CD4-positive, alpha-beta T cell treated with Interleukin-6 for 4 hours (primary cell): ENCODE measurements at regions not wholly inside any gene's neighbourhood (a gene's known extent, or its start where the extent isn't known, plus 50 kb on each side); places are given as distances from the start of the nearest gene placed in this dataset.

Source experiments
- DNase-seq: peaks from one replicate; pipeline ENCODE4 v3.0.0-alpha.2; 2020; ENCODE audit warnings: mixed read lengths

DNA sequence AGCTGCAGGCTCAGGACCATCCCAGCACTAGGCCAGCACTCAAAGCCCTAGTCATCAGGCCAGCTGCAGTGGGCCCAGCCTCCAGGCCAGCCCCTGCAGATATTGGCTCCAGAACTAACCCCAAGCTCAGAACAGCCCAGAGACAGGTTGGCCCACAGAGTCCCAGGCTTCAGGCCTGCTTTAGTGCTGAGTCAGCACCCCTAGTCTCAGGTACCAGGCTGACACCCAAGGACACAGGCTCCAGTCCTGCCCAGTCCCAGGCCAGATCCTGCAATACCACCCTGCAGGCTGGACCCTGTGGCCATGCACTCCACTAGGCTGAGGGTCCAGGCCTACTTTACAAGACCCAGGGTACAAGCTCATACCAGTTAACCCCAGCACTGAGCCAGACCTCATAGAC is 234.4 kb upstream of the GPRIN3 start:
- no peak for DNase-seq

DNA sequence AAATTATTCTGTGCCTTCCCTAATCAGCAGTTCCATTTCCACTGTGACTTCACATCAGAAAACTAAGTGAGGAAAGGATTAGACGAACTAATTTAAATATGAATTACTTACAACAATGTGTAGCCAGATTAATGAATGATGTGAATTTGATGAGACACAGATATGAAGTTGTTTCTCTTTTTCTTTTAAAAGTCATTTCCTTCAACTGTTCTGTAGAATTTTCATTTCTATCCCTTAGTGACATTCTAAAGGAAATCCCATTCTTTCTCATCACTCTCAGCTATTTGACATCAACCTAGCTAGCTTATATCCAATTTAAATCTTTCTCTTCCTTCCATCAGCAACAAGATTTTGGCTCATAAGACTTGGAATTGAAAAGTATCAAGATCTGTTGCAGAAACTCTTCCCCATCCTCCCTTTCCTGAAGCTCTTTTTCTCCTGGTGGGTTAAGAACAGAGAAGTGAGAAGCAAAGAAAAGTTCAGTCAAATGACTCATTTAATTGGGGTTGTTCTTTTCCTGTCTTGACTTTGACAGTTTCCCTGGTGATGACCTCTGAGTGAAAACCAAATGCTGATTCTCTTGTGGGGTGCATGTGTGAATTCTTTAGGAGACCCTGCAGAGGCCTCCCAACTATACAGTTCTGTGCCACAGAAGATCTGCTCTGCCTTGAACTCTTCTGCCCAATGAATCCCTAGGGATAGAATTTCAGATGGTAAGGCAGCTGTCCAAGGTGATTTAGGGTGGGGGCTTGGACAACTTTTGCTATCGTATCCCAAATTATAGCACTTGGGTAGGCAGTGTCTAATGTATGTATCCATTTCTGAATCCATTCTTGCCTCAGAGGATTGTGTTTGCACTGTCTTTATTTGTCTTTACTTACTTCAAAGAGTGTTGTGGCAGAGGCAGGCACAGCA is 232.5 kb upstream of the GPRIN3 start:
- DNase-seq, result no peak

DNA sequence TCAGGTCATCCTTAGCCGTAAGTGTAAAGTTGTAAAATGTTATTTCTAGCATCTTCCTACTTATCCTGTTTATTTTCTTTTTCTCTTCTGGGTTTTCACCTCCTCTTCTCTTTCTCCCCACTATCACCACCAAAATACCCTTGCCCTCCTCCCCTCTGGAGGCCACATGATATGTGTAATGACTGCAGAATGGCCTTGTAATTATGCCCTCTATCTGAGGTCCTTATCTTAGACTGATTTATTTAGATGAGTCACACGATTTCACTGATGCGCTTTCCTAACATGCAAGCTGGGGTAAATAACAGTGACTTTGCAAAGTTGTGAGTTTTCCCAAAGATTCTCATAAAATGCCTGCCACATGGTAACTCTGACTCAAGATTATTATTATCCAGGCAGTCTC is 231.8 kb upstream of the GPRIN3 start:
- no peak for DNase-seq

DNA sequence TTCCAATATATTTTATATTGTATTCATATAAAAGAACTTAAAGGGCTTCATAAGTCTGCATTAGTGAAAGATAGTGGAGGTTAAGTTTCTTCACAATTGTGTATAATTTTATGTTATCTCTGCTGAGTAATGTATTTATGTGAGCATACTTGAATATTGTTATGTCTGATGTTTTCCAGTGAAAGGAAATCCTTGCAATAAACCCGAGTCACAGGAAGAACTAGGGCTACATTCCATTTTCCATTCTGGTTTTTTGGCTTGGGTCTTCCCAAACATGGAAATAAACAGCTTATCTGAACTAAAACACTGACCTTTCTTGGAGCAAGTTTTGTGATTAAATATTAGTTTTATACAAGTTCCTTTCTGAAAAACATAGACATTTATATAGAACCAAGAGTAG is 231.3 kb upstream of the GPRIN3 start:
- DNase-seq, result no peak

DNA sequence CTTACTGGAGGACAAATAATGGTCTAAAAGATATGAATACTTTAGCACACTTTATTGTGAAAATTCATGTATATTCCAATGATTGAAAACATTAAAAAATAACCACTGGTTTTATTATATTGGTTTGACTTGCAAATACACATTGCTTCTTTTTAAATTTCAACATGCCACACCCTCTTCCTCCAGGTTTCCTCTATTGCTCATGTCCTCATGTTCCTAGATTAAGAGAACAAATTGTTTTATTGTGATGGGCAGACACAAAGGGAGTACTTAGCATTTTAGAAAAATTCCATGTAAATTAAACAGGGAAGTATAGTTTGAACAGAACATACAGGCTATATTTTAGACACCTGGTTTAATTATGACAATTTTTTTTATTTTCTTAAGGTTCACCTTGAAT is 230.6 kb upstream of the GPRIN3 start:
- DNase-seq, result no peak

DNA sequence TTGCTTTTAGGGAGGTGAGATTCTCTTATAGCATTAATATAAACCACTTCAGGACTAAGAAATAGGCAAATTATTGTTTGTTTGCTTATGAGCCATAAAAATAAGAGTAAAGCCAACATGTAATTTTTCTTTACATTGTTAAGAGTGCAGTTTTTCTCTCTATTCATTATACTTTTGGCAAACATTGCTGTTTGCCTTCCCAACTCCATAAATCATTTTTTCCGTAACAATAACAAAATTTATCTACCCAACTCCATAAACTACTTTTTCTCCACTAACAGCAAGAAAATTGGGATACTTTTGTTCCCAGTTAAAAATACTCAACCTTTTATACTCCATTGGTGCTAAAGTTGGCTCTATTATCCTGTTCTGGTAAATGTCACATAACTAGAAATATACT is 229.7 kb upstream of the GPRIN3 start:
- no peak for DNase-seq

DNA sequence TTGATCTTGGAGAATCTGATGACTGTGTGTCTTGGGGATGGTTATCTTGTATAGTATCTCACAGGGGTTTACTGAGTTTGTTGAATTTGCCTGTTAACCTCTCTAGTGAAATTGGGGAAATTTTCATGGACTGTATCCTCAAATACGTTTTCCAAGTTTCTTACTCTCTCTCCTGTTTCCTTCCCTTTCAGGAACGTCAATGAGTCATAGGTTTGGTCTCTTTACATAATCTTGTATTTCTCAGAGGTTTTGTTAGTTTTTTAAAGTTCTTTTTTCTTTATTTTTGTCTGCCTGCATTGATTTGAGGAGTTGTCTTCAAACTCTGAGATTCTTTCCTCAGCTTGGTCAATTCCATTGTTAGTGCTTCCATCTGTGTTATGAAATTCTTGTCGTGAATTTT is 227.7 kb upstream of the GPRIN3 start:
- no peak for DNase-seq

DNA sequence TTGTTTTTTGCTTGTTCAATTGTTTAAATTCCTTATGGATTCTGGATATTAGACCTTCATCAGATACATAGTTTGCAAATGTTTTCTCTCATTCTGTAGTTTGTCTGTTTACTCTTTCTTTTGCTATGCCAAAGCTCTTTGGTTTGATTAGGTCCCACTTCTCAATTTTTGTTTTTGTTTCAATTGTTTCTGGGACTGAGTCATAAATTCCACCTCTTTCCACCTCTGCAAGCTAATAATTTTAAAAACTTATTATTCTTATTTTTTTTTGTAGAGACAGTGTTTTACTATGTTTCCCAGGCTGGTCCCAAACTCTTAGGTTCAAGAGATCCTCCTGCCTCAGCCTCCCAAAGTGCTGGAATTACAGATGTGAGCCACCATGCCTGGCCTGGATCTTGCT is 226.8 kb upstream of the GPRIN3 start:
- no peak for DNase-seq

DNA sequence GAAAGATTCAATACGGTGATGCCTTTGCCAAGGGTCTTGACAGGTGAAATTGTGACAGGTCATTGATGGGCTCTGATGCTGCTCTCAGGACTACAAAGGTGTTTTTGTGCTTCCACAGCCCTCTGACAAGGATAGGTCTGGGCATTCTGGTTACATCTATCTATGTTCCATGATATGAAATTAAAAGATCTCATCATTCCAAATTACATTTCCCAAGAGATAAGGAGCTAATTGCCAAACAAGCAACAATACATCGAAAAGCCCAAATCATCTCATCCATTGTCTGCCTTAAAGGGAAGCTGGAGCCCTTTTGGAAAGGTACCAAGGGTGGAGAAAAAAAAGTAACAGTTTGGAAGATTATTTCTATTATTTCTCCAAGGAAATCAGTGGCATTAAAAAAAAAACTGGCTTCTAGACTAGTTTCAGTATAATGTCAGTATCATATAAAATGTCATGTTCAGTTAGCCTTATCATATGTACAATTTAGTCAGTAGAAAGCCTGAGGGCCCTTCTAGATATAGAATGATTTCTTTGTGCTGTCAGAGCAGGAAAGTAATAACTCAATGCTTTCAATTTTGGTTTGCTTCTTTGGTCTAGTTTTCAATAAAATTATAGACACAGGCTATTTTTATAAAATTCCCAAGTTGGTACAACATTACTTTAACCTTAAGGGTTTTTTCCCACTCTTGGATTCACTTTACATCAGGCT is 224.5 kb upstream of the GPRIN3 start:
- no peak for DNase-seq

DNA sequence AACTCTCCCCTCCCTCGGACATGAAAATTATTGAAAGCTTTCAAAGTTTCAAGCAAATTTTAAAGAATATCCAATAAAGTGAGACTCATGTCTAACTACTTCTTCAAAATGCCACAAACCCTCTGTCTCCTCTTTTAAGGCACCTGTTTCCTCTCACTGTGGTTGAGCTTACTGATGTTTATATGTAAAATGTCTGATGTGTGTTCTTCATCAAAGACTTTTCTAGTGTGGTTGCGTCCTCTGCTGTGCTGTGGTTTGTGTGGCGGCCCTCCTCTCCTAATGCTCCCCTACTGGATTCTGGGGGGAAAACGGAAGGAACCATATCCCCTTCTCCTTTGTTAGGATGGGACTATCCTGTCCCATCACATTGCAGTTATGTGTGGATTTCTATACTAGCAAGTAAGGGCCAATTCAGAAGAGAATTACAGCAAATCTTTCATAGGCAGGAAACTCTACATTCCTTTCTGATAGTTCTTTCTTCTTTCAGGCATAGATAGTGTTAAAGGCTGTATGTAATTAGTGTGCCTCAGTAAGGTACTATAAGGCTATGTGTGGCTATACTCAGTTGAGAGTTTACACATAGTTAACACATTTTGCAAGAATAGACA is 221.0 kb upstream of the GPRIN3 start:
- peak; percentile 15 for DNase-seq

DNA sequence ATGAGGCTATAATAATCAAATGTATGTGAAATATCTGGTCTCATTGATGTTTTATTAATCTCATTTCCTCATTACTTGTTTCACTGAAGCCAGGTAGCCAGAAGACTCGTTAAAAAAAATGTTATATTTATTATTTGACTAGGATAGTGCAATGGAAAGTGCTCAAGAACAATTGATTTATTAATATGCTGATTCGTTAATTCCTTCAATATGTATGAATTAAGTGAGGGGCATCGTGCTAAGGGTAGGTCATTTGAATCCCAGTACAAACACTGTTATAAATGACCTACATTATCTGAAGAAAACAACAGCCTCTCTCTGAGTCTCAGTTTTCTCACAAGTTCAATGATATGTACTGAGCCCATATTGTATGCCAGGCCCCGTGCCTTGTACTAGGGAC is 214.2 kb upstream of the GPRIN3 start:
- DNase-seq, result no peak

DNA sequence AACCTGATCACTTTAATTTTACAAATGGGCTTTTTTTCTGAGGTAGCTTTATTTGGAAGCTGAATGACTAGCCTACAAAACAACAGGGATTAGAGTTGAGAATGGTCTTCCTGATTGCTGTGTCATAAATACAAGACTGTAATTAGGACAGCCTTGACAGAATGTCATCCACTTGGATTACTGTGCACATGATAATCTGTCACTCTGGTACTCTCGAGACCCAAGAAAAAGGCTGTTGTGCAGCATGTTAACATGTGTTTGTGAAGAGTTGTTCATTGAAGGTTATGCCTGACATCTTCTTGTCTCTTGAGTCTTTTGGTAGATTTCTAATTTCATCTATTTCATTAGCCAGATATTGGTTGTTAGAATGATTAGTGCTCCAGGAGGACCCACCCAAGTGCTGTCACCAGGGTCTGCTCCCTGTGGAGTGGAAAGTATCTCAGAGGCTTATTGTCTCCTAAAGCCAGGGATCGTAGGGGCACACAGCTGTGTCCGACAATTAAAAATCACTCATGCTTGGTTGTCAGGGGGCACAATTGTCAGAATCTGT is 212.2 kb upstream of the GPRIN3 start:
- no peak for DNase-seq

DNA sequence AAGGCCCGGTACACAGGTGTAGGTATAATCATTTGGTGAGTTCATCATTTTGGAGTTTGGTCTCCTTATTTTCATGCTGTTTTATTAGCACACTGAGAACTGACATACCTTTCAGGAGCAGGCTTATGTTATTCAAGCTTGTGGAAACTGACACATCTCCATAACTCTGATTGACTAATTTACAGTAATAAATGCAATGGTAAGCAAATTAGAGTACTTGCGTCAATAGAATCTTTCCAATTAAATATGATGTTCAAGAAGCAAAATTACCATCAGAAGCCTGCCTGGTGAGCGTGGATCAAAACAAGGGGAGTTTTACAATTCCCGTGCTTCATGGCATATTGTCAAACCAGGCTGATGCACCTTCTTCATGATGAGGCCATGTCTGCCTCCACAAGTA is 210.7 kb upstream of the GPRIN3 start:
- DNase-seq, result no peak

DNA sequence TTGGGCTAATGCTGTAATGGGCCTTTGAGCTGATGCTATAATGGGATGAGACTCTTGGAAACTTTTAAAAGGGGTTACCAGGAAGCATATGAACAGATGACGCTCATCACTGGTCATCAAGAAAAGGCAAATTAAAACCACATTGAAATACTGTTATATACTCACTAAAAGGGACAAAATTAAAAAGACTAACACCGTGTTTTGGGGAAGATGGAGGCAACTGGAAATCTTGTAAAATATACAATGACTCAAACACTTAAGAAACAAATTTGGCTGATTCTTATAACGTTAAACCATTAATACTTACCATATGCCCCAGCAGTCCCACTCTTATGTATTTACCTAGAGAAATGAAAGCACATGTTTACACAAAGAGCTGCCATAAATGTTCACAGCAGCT is 207.2 kb upstream of the GPRIN3 start:
- no peak for DNase-seq

DNA sequence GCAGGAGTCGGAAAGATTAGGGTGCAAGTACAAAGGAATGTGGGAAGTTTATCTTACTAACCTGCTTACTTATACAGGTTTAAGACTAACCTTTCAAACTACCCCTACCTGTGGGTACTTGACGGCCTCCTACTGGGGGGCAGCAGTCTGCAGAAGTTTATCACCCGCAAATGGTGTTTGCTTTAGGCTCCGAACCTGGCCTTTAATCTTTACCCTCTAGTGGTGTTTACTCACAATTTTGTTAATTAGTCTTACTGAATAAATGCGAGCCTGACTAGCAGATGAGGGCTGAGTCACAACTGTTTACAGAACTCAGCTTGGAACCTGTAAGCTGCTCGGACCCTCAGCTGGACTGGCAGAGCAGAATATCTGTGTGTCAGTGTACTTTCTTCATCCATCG is 204.2 kb upstream of the GPRIN3 start:
- DNase-seq, result no peak

DNA sequence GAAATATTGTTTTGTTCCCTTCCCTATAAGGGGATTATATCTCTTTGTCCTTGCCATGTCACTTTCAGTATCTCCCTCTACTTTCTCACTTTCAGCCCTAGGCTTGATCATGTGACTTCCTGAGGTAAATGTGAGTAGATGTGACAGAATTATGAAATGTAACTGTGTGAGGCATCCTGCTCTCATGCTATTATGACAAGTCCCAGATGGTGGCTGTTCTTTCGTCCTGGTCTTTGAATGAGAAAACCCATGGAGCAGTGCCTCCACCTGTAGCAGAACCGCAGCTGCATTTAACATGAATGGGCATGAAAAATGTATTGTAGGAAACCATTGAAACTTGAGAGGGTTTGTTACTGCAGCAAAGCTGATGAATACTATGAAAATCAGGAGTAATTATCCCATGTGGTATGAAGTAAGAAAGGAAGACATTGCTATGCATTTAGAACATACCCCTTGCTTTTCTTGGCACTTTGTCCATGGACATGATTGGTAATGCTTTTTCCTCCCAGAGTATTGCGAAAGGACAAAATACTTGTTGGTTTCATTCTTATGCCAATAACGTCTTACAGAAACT is 202.2 kb upstream of the GPRIN3 start:
- peak; percentile 1 for DNase-seq

DNA sequence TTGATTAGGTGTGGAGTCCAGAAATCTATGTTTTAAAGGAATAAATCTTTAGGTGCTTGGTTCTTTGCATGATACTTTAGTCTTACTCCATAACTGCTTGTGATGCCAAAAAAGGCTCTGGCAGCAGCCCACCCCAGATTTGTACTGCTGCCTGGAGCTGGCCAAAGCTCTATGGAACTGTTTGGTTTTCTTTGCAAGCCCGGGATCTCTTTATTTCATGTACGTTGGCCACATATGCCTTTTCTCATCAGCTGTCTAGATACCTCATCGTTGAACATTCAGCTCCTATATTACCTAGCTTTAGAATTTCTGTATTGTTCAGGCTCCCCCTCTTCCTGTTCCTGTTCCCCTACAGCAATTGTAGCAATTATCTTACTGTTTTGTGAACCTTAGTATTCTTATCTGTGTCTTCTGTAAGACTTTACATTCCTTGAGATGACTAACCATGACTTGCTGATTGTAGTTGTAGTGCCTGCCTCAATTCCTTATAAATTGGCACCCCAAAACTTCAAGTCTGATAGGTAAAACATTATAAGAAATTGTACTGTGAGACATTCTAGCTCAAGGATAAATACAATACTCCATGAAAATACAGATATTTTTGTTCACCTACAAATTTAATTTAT is 199.4 kb upstream of the GPRIN3 start:
- no peak for DNase-seq

DNA sequence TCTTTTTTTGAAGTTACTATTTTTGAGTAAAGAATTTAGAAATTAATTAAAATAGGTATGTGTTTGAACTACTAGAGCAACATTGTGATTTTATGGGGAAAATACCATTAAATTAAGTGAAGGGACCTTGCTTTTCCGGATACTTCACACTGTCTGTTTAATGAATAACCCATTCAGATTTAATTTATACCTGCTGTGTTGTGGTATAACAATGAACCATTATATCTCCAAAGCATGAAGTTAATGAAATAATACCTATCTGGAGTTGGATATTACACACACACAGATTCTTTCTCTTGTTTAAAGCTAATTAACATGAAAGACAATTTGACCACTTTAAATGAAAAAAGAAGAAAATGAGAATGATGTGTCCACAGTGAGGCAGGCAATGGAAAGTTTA is 195.0 kb upstream of the GPRIN3 start:
- DNase-seq, result no peak

DNA sequence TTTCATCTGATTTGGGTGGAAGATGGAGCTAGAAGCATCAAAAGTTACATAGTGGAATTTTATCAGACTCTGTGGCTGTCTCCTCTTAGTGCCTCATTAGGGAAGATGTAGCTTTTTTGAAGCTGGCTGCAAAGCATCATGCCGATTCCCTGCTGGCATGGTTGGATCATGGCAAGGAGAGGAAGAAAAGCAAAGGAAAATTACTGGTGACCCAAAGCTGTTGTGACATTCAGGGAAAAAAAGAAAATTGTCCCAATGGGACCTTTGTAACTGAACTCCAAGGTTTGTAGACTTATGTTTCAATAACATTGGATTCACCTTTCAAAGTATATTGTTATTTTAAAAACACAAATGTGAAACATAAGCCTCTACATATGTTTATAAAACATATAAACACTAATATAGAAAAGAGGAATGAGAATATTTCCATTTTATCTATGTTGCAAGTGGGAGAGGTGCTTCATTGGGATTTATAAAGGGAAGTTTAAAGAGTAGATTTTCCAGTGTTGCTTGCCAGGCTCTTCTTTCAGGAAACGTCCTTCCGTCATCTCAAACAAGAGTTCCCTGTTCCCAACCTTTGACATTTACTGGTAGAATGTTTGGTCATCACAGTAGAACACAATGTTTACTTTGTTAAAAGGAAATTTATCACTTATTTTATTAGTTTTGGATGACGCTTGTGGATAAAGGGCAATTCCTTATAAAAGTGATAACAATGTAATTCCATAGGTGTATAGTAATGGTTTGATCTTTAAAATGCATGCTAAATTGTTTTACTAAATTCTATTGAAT is 190.1 kb upstream of the GPRIN3 start:
- DNase-seq, result no peak

DNA sequence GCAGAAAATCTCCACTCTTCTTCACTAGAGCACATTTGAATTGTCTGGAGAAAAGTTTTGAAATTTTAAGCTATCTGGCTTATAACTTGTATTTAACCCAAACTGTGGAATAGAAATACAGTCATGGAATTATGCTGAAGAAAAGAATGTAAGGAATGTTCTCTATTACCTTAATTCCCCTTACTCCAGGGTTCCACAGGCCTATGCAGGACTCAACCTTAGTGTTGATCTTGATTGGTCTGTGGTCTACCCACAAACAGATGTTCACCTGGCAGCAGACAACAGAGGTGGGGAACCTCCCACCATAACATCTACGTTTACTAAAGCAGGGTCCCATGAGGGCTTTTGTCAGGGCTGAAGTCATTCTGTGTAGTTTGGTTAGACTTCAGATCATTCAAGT is 189.3 kb upstream of the GPRIN3 start:
- no peak for DNase-seq

DNA sequence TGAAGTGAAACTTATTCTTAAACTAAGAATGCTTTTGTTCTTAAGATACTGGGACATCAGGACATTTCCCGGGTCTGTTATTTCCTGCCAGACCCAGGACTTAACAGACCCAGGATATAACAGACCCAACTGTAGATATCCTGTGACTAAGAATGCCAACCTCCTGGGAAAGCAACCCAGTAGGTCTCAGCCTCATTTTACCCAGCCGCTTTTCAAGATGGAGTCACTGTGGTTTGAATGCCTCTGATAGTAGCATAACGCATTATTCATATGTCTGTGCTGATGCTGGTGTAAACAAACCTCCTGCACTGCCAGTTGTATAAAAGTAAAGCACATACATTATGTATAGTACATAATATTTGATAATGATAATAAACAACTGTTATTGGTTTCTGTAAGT is 185.8 kb upstream of the GPRIN3 start:
- DNase-seq, result no peak

DNA sequence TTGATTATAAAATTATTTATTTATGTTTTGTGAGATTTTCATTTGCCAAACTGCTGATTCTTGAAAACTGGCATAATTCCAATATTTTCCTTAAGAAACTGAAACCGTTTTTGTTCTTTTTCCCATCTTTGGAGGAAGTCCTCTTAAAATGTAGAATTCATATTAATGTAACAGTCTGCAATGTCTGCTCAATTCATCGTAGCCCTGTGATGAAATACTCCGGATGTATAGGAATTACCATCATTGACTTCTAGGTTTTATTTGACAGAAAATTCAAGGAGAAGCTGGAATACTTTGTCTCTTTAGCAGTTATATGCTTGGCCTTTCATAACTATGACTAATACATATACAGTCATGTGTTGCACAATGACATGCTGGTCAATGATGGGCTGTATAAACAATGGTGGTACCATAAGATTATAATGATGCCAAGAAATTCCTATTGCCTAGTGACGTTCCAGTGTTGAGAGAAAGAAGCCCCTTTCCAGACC is 185.0 kb upstream of the GPRIN3 start:
- no peak for DNase-seq
